GM11168 (cell line): ENCODE measurements at regions not wholly inside any gene's neighbourhood (a gene's known extent, or its start where the extent isn't known, plus 50 kb on each side); places are given as distances from the start of the nearest gene placed in this dataset.
"Not testable (repeated sequence)": the region's sequence is repeated elsewhere in the genome, so short reads cannot be mapped to it uniquely, and the experiment has no call there.

Source experiments
- in situ Hi-C: fragments of 300-500 bp; cut with MboI; formaldehyde crosslinking; loops from one replicate; pipeline ENCODE4 v1.12.0; 2022; ENCODE audit warnings: low sequenced_read_pairs; ENCODE audit not compliant: unreplicated experiment

DNA sequence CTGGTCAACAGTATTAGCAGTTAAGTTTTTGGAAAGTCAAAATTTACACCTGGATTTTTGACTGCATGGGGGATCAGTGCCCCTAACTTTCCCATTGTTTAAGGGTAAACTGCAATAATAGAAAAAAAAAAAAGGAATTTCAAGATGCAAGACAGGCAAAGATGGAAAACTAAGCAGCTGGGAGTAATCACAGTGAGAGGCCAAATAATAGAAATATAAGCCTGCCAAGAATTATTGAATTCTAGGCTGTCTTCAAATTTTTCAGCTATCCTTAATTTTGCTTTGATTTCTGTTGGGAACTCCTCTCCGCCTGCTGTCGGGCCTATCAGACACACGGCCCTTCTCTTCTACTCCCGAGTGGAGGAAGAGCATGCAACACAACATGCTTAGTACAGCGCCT is 215.5 kb upstream of the LMCD1 start:
- in situ Hi-C loops, result no loop called here

DNA sequence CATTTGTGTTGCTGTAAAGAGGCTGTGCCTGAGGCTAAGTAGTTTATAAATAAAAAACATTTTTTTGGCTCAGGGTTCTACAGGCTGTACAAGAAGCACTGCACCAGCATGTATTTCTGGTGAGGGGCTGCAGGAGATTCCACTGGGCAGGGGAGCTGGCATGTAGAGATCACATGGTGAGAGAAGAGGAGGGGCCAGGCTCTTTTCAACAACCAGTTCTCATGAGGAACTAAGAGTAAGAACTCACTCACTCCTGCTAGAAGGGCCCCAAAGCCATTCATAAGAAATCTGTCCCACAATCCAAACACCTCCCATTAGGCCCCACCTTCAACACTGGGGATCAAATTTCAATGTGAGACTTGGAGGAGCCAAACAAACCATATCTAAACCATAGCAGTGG is 214.9 kb upstream of the LMCD1 start:
- in situ Hi-C loops, result no loop called here

DNA sequence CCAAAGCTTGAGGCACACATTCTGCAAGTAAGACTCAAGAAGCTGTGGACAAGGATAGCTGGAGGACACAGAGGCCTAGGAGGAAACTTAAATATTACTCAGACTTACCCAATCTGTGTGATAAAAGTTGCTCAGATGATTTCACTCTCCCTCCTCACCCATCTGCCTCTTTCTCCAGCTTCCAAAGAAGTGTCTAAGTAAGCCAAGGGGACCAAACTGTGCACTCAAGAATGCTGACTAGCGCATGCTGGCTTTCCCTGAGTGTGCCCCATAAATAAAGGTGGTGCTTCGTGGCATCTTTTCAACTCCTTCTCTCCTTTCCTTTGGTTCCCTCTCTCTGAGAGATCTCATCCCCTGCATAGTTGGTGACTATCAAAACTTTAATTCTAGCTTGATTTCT is 211.0 kb upstream of the LMCD1 start:
- in situ Hi-C loops, result no loop called here

DNA sequence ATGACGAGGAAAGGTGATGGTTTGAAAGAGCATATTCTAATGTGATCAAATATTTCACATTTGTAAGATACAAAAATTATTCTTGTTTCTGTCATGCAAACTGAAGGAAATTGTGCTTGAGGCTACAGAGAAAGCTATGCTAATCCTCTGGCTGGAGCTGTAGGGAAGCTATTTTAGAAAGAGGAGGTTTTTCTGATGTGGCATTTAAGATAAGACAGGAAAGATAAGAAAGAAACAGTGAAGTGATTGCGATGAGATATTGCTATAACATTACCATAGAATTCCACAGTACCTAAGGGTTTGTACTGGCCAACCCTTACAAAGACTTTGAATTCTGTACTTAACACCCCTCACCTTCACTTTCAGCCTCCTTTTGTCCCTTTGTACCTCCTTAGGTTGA is 205.2 kb upstream of the LMCD1 start:
- in situ Hi-C loops, result no loop called here

DNA sequence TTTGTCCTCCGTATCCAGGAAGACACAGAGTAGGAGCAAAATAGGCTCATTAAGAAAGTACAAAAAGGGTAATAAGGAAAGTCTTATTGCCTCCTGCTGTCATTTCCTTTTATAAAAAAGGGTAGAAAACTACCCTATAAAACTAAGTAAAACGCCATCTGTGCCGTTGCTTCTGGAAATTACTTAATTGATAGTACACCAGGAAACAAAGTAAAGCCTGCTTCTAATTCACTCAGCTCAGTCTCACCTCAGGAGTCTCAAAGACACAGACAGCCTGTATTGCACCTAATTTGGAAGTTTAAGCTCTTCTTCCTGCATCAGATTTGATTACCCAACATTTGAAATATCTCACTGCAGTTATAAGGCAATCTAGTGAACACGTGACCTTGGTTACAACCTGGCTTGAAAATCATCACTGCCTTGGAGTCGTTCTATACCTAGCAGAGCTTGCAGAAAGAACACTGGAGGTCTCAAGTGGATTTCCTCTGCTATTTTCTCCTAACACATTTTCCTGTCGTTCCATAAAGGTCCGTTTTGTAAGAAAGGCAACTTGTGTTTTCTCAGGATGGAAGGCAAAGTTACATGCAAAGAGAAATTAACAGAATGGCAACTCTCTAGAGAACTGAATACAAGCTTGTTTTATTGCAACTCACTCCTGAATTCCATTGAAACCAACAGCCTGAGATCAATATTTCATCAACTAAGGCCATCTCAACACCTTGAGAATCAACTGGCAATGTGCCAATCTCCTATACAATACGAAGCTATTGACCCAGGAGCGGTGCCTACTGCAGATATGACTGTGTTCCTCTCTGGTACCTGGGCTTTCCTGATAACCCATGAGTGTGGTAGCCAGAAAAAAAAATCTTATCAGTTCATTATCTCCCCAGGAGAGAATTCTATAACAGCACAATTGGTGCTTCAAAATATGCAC is 203.3 kb upstream of the LMCD1 start:
- in situ Hi-C loops, result no loop called here

DNA sequence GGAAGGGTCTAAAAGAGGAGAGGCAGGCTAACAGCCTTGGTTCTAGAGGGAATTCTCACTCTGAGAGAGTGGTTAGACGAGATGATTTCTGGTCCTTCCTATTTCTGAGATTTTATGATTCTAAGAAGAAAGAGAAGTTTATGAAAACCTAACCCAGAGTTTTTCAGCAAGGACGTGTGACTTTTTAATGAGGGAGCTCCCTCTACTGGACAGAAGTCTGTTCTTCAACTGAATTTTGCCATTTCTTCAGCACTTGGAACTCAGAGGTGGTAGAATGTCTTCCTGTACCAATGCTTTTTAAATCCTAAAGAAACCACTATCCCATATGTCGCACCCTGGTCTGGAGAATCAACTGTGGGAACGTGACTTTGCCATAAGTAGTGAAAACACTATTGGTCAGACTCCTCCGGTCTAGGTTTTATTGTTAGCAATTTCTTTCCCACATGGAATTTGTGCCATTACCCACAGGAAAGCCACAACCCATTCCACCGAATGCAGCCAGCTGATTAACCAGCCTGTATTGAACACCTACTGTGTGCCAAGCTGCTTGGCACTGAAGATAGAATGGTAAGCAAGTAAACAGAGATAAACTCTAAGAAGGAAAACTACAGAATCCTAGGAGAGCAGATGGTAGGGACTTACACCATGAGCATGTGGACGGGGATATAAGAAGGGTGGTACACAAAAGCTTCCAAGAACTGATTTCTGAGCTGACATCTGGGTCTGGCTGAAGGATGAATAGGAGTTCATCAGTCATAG is 199.5 kb upstream of the LMCD1 start:
- in situ Hi-C loops, result no loop called here

DNA sequence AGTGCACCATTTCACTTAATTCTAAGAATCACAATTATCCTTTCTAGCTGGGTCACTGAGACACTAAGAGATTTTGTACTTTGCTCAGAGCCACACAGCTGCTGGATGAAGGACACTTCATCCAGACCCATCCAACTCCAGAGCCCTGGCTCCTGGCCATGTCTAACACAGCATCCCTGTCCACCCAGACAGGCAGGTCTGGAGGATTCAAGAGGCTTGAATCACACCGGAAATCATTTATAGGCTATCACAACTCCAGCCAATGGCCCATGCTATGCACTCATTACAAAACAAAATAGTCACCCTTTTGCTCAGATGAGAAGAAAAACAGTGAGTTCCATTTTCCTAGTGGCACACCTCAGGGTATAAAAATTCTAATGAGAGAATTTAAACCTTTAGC is 198.2 kb upstream of the LMCD1 start:
- in situ Hi-C loops, result no loop called here

DNA sequence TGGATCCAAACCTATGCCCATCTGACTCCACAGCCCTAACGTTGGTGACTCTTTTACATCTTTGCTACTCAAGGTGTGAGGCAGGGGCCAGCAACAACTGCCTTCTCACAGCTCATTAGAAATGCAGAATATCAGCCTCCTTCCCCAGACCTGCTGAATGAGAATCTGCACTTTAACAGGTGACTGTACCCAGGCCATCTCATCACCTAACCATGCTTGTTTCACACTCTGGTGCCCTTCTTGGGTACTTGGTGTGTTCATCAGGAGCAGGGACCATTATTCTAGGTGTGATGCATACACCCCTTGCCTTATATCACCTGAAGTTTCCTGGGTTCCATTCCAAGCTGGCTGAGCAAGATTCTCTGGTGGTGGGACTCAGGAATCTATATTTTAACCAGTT is 196.3 kb upstream of the LMCD1 start:
- in situ Hi-C loops, result no loop called here

DNA sequence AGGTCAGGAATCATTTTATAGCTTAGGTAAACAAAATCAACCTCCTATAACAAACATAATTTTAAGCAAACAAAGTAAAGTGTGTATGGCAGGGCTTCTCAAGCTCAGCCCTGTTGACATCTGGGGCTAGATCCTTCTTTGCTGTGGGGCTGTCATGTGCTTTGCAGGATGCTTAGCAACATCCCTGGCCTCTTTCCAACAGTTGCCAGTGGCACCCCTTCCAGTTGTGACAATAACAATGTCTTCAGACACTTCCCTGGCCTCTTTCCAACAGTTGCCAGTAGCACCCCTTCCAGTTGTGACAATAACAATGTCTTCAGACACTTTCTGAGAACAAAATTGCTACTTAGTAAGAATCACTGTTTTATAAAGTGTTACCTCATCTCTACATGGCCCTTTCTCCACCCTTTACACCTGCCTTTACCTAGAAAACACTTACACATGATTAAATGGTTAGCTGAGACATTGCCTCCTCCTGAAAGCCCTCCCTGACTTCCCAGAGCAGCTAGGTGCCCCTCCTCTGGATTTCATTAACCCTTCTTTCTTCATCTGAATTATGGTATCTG is 194.0 kb upstream of the LMCD1 start:
- in situ Hi-C loops, result no loop called here

DNA sequence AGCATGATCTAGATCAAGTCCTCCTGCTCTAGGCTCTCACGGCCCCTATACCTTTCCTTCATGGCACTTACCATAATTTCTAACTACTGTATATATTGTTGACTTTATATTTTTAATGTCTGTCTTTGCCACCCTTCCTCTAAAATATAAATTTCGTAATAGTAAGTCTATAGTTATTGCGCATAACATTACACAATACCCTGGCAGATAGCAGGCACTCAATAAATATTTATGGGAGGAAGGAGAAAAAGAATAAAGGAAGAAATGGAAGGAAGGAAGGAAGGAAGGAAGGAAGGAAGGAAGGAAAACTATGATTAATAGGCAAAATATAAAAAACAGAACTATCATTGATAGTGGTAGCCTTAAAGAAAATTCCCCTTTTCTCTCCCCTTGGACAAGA is 190.3 kb upstream of the LMCD1 start:
- in situ Hi-C loops, result no loop called here

DNA sequence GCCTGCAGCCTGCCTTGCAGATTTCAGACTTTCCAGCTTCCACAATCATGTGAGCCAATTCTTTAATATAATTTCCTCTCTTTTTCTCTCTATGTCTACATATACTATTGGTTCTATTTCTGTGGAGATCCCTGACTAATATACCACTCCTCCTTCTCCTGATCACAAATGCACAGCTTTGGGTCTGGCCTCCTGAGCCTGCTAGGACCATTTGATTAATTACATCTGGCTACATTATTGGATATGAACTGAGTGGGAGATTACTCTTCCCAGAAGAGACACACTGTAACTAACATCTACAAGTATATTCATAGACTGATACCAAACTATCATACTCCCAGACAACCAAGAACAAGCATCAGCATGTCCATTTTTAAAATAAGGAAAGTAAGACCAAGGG is 188.9 kb upstream of the LMCD1 start:
- in situ Hi-C loops, result no loop called here

DNA sequence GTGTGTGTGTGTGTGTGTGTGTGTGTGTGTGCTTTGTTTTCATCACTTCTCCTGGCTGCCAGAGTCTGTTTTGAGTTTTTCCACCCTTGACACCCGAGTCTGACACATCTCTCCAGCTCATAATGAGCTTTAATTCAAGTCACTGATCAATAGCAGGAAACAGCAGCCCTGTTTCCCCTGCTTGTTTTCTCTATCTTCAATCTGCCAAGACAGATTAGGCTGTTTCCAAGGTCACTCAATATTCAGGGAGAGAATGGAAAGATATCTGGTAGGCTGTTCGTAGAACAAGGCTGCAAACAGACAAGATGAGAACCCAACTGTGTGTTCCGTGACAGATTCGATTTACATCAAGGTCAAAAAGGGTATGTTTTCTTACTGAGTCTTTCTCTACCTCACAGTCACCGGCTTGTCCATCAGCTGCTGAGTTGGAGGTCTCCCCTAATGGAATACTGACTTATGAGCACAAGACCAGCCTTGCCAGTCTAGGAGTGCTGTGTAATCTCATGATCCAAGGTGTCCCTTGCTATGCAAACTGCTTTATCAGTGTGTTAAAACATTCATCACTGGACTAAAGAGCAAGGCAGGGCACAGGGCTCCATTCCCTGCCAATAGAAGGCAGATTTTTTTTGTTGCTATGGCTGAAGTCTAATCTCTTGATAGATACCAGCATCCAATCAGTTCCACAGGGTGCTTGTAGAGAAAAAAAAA is 187.9 kb upstream of the LMCD1 start:
- in situ Hi-C loops, result no loop called here

DNA sequence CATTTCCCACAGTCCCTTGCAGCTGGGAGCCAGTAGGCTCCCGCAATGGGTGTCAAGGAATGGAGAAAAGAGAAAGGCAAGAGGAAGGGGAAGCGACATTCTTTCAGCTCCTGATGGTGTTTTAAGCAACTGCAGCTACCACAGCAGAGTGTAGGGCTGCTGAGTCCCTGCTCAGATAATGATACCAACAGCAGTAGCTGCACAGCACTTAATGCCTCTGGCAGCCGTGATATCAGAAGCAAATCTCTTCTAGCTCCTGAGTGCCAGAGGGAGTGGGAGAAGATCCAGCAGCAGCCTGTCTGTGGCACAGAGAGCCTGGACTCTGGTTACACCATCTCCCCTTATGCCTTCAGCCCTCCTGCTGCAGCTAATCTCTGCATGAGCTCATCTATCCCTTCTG is 186.1 kb upstream of the LMCD1 start:
- in situ Hi-C loops, result not testable (repeated sequence)

DNA sequence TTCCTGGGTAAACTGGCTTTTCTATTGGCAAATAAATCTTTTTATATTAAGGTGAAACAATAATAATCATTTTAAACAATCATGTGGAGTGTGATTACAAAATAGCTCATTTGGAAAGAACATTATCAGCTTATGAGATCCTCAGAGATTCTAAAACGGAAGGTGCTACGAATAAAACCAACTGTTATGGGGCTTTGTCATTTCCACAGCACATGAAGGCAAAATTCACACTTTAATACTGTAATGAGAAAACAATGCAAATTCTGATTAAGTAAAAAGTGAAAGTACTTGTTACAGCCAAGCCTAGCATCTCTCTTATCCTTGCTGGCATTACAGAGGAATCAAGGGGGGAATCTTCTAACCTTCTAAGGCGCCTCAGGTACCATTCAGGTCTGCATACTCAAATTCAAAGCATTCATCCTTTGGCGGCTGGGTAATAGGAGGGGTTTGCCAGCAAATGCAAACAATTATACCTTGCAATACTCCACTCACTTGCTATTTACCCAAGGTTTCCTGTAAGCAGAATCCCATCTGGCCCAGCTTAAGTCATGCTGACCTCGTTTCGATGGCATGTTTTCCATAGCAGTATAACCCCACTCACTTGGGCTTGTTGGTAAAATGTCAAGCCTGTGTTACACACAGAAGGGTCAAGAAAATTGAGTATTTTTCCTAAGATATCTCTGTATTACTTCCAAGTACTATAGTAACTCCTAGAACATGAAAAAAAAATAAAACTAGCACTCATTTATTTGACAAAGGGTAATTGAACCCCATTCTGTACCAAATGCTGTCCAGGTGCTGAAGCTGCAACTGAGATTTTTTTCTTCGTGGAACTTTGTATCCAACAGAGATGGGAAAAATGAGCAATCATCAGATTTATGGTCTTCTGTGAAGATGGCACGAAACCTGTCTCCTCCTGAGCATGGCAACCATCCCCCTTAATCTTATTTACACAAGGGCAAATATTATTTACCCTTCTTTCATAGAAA is 183.7 kb upstream of the LMCD1 start:
- in situ Hi-C loops, result no loop called here

DNA sequence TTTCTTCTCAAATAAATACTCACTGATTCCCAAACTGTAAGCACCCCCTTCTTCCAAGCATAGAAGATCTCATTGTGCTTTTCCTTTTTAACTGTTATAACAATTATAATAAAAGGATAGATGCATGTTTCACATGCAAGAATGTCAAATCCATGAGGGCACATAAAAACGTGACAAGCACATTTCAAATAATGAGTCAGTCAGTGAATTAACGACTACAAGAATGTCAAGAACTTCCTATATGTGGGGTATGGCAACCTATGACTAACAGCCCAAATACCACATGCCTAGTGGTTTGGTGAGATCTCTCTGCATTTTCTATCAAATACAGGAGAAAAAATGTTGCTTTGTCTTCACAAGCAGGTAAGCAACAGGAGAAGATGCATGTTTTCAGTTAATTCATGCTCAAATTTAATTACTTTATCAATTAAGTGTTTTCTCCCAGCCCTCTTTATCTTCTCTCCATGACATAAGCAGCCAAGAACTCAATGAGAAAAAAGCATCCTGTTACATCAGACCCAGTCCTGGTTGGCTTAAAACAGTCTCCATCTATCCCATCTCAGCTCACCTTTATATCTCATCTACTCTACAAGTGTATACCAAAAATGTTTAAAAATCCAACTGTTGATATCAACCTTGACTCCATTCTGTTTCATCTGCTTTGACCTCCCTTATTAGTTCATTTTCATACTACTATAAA is 181.5 kb upstream of the LMCD1 start:
- in situ Hi-C loops, result no loop called here

DNA sequence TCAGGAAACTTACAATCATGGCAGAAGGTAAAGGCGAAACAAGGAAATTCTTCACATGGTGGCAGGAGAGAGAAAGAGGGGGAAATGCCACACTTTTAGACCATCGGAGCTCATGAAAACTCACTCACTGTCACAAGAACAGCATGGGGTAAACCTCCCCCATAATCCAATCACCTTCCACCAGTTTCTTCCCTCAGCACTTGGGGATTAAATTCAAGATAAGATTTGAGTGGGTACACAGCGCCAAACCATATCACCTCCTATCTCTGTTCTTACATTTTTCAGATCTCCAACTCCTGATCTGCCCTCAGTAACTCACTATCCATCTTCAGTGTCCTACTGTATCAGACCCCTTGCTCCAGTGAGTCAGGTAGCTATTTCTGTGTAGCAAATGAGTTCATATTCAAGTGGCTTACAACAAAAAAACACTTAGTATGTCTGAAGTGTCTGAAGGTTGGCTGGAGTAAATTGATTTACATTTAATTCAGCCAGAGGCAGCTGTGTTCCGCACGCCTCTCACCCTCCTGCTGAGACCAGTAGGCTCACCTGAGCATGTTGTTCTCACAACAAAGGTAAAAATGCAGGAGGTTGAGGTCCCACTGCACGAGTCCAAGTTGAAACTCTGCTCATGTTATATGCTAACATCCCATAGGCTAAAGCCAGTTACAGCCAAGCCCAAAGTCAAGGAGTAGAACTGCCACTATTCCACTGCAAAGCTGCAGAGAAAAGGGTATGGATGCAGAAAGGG is 180.7 kb upstream of the LMCD1 start:
- in situ Hi-C loops, result no loop called here

DNA sequence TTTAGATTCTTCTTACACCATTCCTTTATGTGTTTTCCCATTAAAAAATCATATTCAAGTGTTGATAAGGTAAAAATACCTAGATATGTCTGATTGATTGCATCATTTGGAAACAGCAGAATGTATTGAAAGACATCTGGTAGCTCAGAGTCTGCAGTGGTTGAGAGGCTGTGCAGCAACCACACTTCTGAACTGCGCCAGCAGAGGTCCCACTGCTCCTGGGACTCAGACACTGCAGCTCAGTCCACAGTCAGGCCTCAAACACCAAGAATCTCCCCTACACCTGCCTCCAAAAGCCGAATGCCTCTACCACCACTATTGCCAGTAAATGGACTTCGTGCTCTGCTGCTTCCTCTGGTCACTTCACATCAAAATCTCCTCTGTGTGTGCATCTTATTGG is 176.9 kb upstream of the LMCD1 start:
- in situ Hi-C loops, result no loop called here

DNA sequence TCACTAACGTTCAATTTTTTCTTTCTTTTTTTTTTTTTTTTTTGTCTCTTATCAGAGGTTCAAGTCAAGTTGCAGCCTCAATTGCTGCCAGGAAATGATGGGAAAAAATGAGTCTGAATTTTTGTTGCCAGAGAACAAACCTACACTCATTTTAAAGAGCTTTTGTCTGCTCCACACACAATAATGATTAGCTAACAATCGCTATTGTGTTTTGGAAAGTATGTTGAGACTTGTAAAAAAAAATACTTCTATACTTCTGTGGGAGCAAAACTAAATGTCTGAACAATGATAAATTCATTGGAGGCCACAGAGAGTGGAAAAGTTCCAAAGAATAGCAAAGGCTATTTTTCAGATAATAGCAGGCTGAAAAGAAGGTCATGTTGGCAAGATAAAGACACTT is 176.3 kb upstream of the LMCD1 start:
- in situ Hi-C loops, result no loop called here
